ENCODE measurements at regions not wholly inside any gene's neighbourhood (a gene's known extent, or its start where the extent isn't known, plus 50 kb on each side); places are given as distances from the start of the nearest gene placed in this dataset.

DNA sequence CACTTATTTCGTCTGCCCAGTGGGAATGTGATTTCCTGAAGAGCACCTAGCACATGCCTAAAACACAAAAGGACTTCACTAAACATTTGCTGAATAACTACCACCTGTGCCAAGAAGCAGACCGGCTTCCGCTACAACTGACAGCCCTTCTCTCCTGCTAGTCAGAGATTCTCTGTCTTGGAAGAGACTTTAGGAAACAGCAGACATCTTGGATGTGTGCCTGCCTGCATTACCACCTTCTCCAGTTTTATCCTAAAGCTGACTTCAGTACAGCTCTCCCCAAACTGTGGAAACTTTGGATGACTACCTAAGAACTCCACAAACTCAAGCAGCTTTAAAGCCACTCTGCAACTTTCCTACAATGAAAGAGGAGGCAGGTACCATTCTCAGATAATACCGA, 116.5 kb upstream of the MAN2A1 start:
- intact Hi-C loops (cut with micrococcal nuclease) = no loop called here
- Mint-ChIP-seq H3K4me3 (no peak overlapping the region), H3K4me1 (ENCODE audit: low read depth) (no peaks in the 10 kb centered on the region), H3K27ac (no peak overlapping the region), H3K27me3 (no peaks in the 10 kb centered on the region), H3K36me3 (no peaks in the 10 kb centered on the region), H3K9me3 (no peaks in the 10 kb centered on the region)
- ChIA-PET POLR2A (no interaction called here), CTCF (no interaction called here)
- no peak for DNase-seq

- no peaks in the 10 kb centered on the region for H3K36me3 Mint-ChIP-seq
- no peak overlapping the region for H3K4me3 Mint-ChIP-seq
- ChIA-PET POLR2A (no interaction called here), CTCF (no interaction called here)
- H3K27ac Mint-ChIP-seq = no peak overlapping the region
- intact Hi-C loops (cut with micrococcal nuclease) = no loop called here
- no peaks in the 10 kb centered on the region for H3K27me3 Mint-ChIP-seq
- no peaks in the 10 kb centered on the region for H3K4me1 Mint-ChIP-seq (ENCODE audit: low read depth)
- H3K9me3 Mint-ChIP-seq = no peaks in the 10 kb centered on the region
- DNase-seq = no peak
These were observed 117.9 kb upstream of the MAN2A1 start for GRCh38 chr5:109571785-109572184.

DNA sequence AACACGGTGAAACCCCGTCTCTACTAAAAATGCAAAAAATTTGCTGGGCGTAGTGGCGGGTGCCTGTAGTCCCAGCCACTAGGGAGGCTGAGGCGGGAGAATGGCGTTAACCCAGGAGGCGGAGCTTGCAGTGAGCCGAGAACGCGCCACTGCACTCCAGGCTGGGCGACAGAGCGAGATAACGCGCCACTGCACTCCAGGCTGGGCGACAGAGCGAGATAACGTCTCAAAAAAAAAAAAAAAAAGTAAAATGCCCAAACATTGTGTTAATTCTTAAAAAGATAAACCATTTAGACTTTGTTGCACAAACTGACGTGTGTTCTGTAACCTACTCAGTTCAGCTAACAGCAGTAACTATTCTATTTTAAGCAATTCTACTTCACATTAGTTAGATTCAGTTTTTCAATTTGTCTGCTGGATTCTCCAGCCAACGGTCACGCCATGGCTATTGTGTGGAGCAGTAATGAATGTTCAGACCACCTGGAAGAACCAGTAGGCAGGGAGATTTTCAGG, 119.3 kb upstream of the MAN2A1 start:
- no peak for DNase-seq
- Mint-ChIP-seq H3K9me3 (no peaks in the 10 kb centered on the region), H3K27me3 (no peaks in the 10 kb centered on the region), H3K4me1 (ENCODE audit: low read depth) (no peaks in the 10 kb centered on the region), H3K4me3 (no peak overlapping the region), H3K27ac (no peak overlapping the region), H3K36me3 (no peaks in the 10 kb centered on the region)
- CTCF ChIA-PET = no interaction called here
- POLR2A ChIA-PET = interaction anchor here (0.6 kb wide), 1 partner anchor 823 kb away, joined by 5 read pairs; no protein-coding TSS in a partner anchor
- intact Hi-C loops (cut with micrococcal nuclease) = no loop called here

DNA sequence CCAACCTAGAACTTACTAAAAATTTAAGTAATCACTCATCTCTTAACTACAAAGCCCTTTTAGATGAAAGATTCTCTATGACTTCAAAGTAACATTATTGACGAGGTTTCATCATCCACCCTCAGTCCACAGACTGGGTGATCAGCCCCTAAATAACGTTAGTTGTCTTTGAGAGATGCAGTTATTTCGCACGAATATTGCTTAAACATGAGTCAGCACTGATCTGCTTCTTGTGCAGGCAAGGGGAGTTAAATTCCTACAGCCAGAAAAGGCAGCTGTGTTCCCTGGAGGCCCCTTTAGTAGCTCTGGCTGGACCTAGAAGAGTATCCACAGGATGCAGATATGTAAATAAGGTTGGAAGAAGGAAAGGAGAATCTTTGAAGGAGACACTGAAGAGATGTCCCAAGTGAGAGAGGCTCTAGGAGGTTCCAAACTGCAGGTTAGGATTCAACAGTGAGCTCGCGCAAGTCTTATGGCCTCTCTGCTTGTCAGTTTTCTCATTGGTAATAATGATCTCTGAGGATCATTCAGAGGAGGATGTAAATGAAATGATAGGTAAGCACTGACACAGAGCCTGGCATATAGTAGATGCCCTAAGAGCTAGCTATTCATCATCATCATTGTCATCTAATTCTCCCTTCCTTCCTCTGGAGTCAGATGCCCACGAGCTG, 122.2 kb upstream of the MAN2A1 start:
- CTCF ChIA-PET = no interaction called here
- Mint-ChIP-seq H3K4me1 (ENCODE audit: low read depth) (no peaks in the 10 kb centered on the region), H3K36me3 (no peaks in the 10 kb centered on the region)

DNA sequence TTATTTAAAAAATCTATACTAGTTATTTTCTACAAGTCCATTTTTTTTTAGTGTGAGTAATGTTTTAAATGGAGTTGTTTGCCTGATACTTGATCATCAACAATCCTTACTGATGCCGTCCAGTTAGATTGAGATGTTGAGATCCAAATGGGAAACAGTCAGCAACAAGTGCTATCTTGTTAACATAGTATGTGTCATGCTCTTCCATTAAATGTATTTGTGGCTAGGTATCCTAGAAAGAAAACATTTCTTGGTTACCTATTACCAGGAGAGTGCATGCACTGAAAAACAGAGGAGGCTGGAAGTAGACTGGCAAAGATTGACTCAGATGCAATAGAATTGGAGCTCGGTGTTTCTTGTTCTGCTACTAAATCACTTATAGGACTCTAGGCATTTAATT, 123.4 kb upstream of the MAN2A1 start:
- ChIA-PET CTCF (no interaction called here), POLR2A (no interaction called here)
- no peak for DNase-seq
- H3K4me1 Mint-ChIP-seq (ENCODE audit: low read depth) = no peaks in the 10 kb centered on the region
- H3K27ac Mint-ChIP-seq = no peak overlapping the region
- no peaks in the 10 kb centered on the region for H3K27me3 Mint-ChIP-seq
- intact Hi-C loops (cut with micrococcal nuclease) = no loop called here
- no peaks in the 10 kb centered on the region for H3K36me3 Mint-ChIP-seq
- H3K9me3 Mint-ChIP-seq = no peaks in the 10 kb centered on the region
- no peak overlapping the region for H3K4me3 Mint-ChIP-seq

More for the DNA sequence above, 122.2 kb upstream of the MAN2A1 start:
- Mint-ChIP-seq H3K4me3 (no peak overlapping the region), H3K9me3 (no peaks in the 10 kb centered on the region), H3K27ac (no peak overlapping the region), H3K27me3 (no peaks in the 10 kb centered on the region)
- intact Hi-C loops (cut with micrococcal nuclease) = no loop called here
- POLR2A ChIA-PET = no interaction called here
- DNase-seq = no peak

DNA sequence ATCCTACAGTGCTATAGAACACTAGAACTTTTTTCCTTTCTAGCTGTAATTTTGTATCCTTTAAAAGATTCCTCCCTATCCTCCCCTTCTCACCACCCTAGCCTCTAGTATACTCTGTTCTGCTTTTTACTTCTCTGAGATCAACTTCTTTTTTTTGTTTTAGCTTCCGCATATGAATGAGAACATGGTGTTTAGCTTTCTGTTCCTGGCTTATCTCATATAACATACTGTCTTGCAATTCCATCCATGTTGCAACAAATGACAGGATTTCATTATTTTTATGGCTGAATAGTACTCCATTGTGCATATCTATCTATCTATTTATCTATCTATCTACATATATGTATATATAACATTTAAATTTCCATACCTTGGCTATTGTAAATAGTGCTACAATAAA, 126.0 kb upstream of the MAN2A1 start:
- no peak for DNase-seq
- no peaks in the 10 kb centered on the region for H3K36me3 Mint-ChIP-seq
- ChIA-PET CTCF (no interaction called here), POLR2A (no interaction called here)
- H3K27ac Mint-ChIP-seq = no peak overlapping the region
- H3K4me1 Mint-ChIP-seq (ENCODE audit: low read depth) = peaks cover 4% of the 10 kb centered on the region
- intact Hi-C loops (cut with micrococcal nuclease) = no loop called here
- H3K4me3 Mint-ChIP-seq = no peak overlapping the region
- no peaks in the 10 kb centered on the region for H3K9me3 Mint-ChIP-seq
- no peaks in the 10 kb centered on the region for H3K27me3 Mint-ChIP-seq

DNA sequence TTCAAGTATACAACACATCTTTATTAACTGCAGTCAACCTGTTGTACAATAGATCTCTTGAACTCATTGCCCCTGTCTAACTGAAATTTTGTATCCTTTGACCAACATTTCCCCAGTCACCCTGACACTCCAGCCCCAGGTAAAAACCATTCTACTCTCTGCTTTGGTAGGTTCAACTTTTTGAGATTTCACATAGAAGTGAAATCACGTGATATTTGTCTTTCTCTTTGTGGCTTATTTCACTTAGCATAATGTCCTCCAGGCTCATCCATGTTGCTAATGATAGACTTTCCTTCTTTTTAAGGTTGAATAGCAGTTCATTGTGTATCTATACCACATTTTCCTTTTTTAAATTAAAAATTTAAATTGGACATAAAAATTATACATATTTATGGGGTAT, 126.5 kb upstream of the MAN2A1 start:
- ChIA-PET CTCF (no interaction called here), POLR2A (no interaction called here)
- peaks cover 9% of the 10 kb centered on the region for H3K4me1 Mint-ChIP-seq (ENCODE audit: low read depth)
- no peaks in the 10 kb centered on the region for H3K36me3 Mint-ChIP-seq
- no peak for DNase-seq
- H3K27ac Mint-ChIP-seq = no peak overlapping the region
- no peaks in the 10 kb centered on the region for H3K9me3 Mint-ChIP-seq
- no peak overlapping the region for H3K4me3 Mint-ChIP-seq
- H3K27me3 Mint-ChIP-seq = no peaks in the 10 kb centered on the region
- intact Hi-C loops (cut with micrococcal nuclease) = no loop called here

GRCh38 chr5:109562441-109562840, 127.3 kb upstream of the MAN2A1 start:
- intact Hi-C loops (cut with micrococcal nuclease) = no loop called here
- H3K27me3 Mint-ChIP-seq = no peaks in the 10 kb centered on the region
- H3K4me1 Mint-ChIP-seq (ENCODE audit: low read depth) = peaks cover 11% of the 10 kb centered on the region
- CTCF ChIA-PET = no interaction called here
- no peaks in the 10 kb centered on the region for H3K36me3 Mint-ChIP-seq
- H3K9me3 Mint-ChIP-seq = no peaks in the 10 kb centered on the region
- no peak overlapping the region for H3K4me3 Mint-ChIP-seq
- no peak for DNase-seq
- POLR2A ChIA-PET = no interaction called here
- H3K27ac Mint-ChIP-seq = no peak overlapping the region

GRCh38 chr5:109561447-109561846, 128.3 kb upstream of the MAN2A1 start:
- POLR2A ChIA-PET = no interaction called here
- no peaks in the 10 kb centered on the region for H3K36me3 Mint-ChIP-seq
- DNase-seq = no peak
- H3K27ac Mint-ChIP-seq = no peak overlapping the region
- no peak overlapping the region for H3K4me3 Mint-ChIP-seq
- H3K9me3 Mint-ChIP-seq = no peaks in the 10 kb centered on the region
- intact Hi-C loops (cut with micrococcal nuclease) = no loop called here
- CTCF ChIA-PET = no interaction called here
- peaks cover 11% of the 10 kb centered on the region for H3K4me1 Mint-ChIP-seq (ENCODE audit: low read depth)
- H3K27me3 Mint-ChIP-seq = no peaks in the 10 kb centered on the region

DNA sequence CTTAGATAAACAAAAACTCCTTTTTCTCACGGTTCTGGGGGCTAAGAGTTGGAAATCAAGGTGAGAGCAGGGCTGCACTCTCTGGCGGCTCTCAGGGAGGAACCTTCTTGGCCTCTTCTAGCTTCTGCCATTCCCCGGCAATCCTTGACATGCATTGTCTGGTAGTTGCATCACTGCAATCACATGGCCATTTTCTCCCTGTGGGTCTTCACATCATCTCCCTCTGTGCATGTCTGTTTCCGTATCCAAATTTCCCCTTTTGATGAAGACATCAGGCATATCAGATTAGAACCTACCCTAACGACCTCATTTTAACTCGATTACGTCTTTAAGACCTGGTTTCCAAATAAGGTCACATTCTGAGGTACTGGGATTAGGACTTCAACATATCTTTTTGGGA, 129.2 kb upstream of the MAN2A1 start:
- intact Hi-C loops (cut with micrococcal nuclease) = no loop called here
- CTCF ChIA-PET = no interaction called here
- peaks cover 11% of the 10 kb centered on the region for H3K4me1 Mint-ChIP-seq (ENCODE audit: low read depth)

GRCh38 chr5:109558952-109559351, 130.8 kb upstream of the MAN2A1 start:
- no peaks in the 10 kb centered on the region for H3K36me3 Mint-ChIP-seq
- H3K4me3 Mint-ChIP-seq = no peak overlapping the region
- no peak for DNase-seq
- peaks cover 11% of the 10 kb centered on the region for H3K4me1 Mint-ChIP-seq (ENCODE audit: low read depth)
- intact Hi-C loops (cut with micrococcal nuclease) = no loop called here
- ChIA-PET CTCF (no interaction called here), POLR2A (no interaction called here)
- no peak overlapping the region for H3K27ac Mint-ChIP-seq
- H3K9me3 Mint-ChIP-seq = peaks cover 1% of the 10 kb centered on the region
- no peaks in the 10 kb centered on the region for H3K27me3 Mint-ChIP-seq

More for the DNA sequence above, 129.2 kb upstream of the MAN2A1 start:
- no peak for DNase-seq
- no peak overlapping the region for H3K4me3 Mint-ChIP-seq
- POLR2A ChIA-PET = no interaction called here
- H3K27me3 Mint-ChIP-seq = no peaks in the 10 kb centered on the region
- H3K36me3 Mint-ChIP-seq = no peaks in the 10 kb centered on the region
- no peaks in the 10 kb centered on the region for H3K9me3 Mint-ChIP-seq
- H3K27ac Mint-ChIP-seq = no peak overlapping the region

DNA sequence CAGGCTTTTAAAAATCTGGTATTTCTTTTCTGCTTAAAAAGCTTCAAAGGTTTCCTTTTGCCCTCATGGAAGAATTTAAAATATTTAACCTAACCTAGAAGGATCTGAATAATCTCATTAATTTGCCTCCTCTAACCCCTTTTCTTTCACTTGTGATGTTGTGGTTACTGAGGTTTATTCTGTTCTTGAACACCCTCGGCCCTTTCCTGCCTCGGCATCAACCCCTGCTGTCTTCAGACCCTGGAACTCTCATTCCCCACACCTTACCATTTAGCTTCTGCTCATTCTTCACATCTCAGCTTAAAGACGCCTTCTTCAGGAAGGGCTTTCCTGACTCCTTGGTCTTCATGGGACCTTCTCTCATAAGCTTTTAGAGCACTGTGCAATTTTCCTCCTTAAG, 131.4 kb upstream of the MAN2A1 start:
- ChIA-PET POLR2A (interaction anchor here (0.6 kb wide), 1 partner anchor 10 kb away, joined by 3 read pairs; no protein-coding TSS in a partner anchor), CTCF (no interaction called here)
- Mint-ChIP-seq H3K4me3 (no peak overlapping the region), H3K9me3 (peaks cover 6% of the 10 kb centered on the region), H3K36me3 (no peaks in the 10 kb centered on the region), H3K27me3 (peaks cover 2% of the 10 kb centered on the region), H3K4me1 (ENCODE audit: low read depth) (peaks cover 11% of the 10 kb centered on the region), H3K27ac (no peak overlapping the region)
- intact Hi-C loops (cut with micrococcal nuclease) = no loop called here
- DNase-seq = no peak

DNA sequence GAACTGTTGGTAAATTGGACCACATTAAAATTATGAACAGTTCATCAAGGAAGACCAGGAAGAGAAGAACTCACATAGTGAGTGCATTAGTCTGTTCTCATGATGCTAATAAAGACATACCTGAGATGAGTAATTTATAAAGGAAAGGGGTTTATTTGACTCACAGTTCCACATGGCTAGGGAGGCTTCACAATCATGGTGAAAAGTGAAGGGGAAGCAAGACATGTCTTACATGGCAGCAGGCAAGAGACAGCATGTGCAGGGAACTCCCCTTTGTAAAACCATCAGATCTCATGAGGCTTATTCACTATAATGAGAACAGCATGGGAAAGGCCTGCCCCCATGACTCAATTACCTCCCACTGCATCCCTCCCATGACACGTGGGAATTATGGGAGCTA, 135.9 kb upstream of the MAN2A1 start:
- no peak for DNase-seq
- POLR2A ChIA-PET = no interaction called here
- H3K27me3 Mint-ChIP-seq = peaks cover 2% of the 10 kb centered on the region
- intact Hi-C loops (cut with micrococcal nuclease) = no loop called here
- no peak overlapping the region for H3K27ac Mint-ChIP-seq
- CTCF ChIA-PET = no interaction called here
- no peak overlapping the region for H3K4me3 Mint-ChIP-seq
- H3K4me1 Mint-ChIP-seq (ENCODE audit: low read depth) = peaks cover 8% of the 10 kb centered on the region
- peaks cover 12% of the 10 kb centered on the region for H3K9me3 Mint-ChIP-seq
- peaks cover 3% of the 10 kb centered on the region for H3K36me3 Mint-ChIP-seq
